ENCODE measurements at regions not wholly inside any gene's neighbourhood (a gene's known extent, or its start where the extent isn't known, plus 50 kb on each side); places are given as distances from the start of the nearest gene placed in this dataset.

- H3K9me3 ChIP-seq, result no peaks in the 10 kb centered on the region
- peak overlapping the region in 1 of 12 donors; percentile 3 for H3K4me3 ChIP-seq
- no peaks in the 10 kb centered on the region for H3K36me3 ChIP-seq
- no peak for DNase-seq
- intact Hi-C loops (cut with DNase I), result no loop called here
- H3K4me1 ChIP-seq, result no peaks in the 10 kb centered on the region
- no peaks in the 10 kb centered on the region for H3K27me3 ChIP-seq
- ATAC-seq, result no peak
- 52 to 73% (median 65%) methylated on average over 6 of the region's 6 CpGs for WGBS, 4 donors
- no peak overlapping the region for H3K27ac ChIP-seq
- TF ChIP-seq CTCF (IDR thresholded peaks at IDR 0.05), result no peak
- no peak for TF ChIP-seq POLR2A (IDR thresholded peaks at IDR 0.05)
These were observed 101.6 kb upstream of the JADE1 start for GRCh38 chr4:128707864-128708263.

GRCh38 chr4:128703948-128704347, 105.6 kb upstream of the JADE1 start:
- DNase-seq (no peak), ATAC-seq (no peak)
- no peaks in the 10 kb centered on the region for H3K36me3 ChIP-seq
- H3K9me3 ChIP-seq, result no peaks in the 10 kb centered on the region
- 90 to 93% (median 92%) methylated on average over 14 of the region's 14 CpGs for WGBS, 4 donors
- intact Hi-C loops (cut with DNase I), result no loop called here
- peaks cover 0 to 5% (median 0%) of the 10 kb centered on the region in 12 donors for H3K4me1 ChIP-seq
- H3K27me3 ChIP-seq, result no peaks in the 10 kb centered on the region
- no peak overlapping the region for H3K27ac ChIP-seq
- no peak for TF ChIP-seq CTCF (IDR thresholded peaks at IDR 0.05)
- TF ChIP-seq POLR2A (IDR thresholded peaks at IDR 0.05), result no peak
- H3K4me3 ChIP-seq, result no peak overlapping the region

- DNase-seq (no peak), ATAC-seq (no peak)
- Histone ChIP-seq H3K9me3 (no peaks in the 10 kb centered on the region), H3K4me3 (no peak overlapping the region), H3K36me3 (no peaks in the 10 kb centered on the region), H3K27ac (no peak overlapping the region), H3K4me1 (peaks cover 0 to 5% (median 0%) of the 10 kb centered on the region in 12 donors), H3K27me3 (no peaks in the 10 kb centered on the region)
- 51 to 100% (median 96%) methylated on average over 1 of the region's 1 CpG for WGBS, 4 donors
- TF ChIP-seq POLR2A (IDR thresholded peaks at IDR 0.05) (no peak), CTCF (IDR thresholded peaks at IDR 0.05) (no peak)
- intact Hi-C loops (cut with DNase I), result no loop called here
These were observed 108.7 kb upstream of the JADE1 start for GRCh38 chr4:128700659-128701350.

GRCh38 chr4:128698386-128698785, 111.1 kb upstream of the JADE1 start:
- 79 to 89% (median 82%) methylated on average over 2 of the region's 2 CpGs for WGBS, 4 donors
- no peaks in the 10 kb centered on the region for H3K27me3 ChIP-seq
- TF ChIP-seq CTCF (IDR thresholded peaks at IDR 0.05), result no peak
- TF ChIP-seq POLR2A (IDR thresholded peaks at IDR 0.05), result no peak
- peaks cover 0 to 5% (median 0%) of the 10 kb centered on the region in 12 donors for H3K4me1 ChIP-seq
- intact Hi-C loops (cut with DNase I), result no loop called here
- no peak overlapping the region for H3K27ac ChIP-seq
- ATAC-seq, result no peak
- no peaks in the 10 kb centered on the region for H3K36me3 ChIP-seq
- no peak overlapping the region for H3K4me3 ChIP-seq
- DNase-seq, result no peak
- peaks cover 0 to 3% (median 0%) of the 10 kb centered on the region in 12 donors for H3K9me3 ChIP-seq

Data from heart left ventricle (tissue), 16 donors.